ENCODE measurements at regions not wholly inside any gene's neighbourhood (a gene's known extent, or its start where the extent isn't known, plus 50 kb on each side); places are given as distances from the start of the nearest gene placed in this dataset.

- no peak for DNase-seq (ENCODE audit: low spot score)
Measured at GRCh38 chr18:27752944-27753343, 424.0 kb downstream of the CDH2 start.

- DNase-seq (ENCODE audit: low spot score), result no peak
Measured at GRCh38 chr18:27750923-27751322, 426.0 kb downstream of the CDH2 start.

GRCh38 chr18:27750014-27750413, 426.9 kb downstream of the CDH2 start:
- DNase-seq (ENCODE audit: low spot score), result no peak

- no peak for DNase-seq (ENCODE audit: low spot score)
Measured at GRCh38 chr18:27749194-27749593, 427.7 kb downstream of the CDH2 start.

GRCh38 chr18:27746241-27746640, 430.7 kb downstream of the CDH2 start:
- no peak for DNase-seq (ENCODE audit: low spot score)

- no peak for DNase-seq (ENCODE audit: low spot score)
Measured at GRCh38 chr18:27735117-27735516, 441.8 kb downstream of the CDH2 start.

- no peak for DNase-seq (ENCODE audit: low spot score)
Measured at GRCh38 chr18:27731211-27731610, 445.7 kb downstream of the CDH2 start.

GRCh38 chr18:27728659-27729058, 448.3 kb downstream of the CDH2 start:
- no peak for DNase-seq (ENCODE audit: low spot score)

- no peak for DNase-seq (ENCODE audit: low spot score)
Measured at GRCh38 chr18:27724362-27724761, 452.6 kb downstream of the CDH2 start.

GRCh38 chr18:27723168-27723567, 453.8 kb downstream of the CDH2 start:
- DNase-seq (ENCODE audit: low spot score), result no peak

GRCh38 chr18:27719680-27720079, 457.2 kb downstream of the CDH2 start:
- no peak for DNase-seq (ENCODE audit: low spot score)

GRCh38 chr18:27717816-27718215, 459.1 kb downstream of the CDH2 start:
- no peak for DNase-seq (ENCODE audit: low spot score)

GRCh38 chr18:27717250-27717649, 459.7 kb downstream of the CDH2 start:
- DNase-seq (ENCODE audit: low spot score), result no peak

- DNase-seq (ENCODE audit: low spot score), result no peak
Measured at GRCh38 chr18:27715751-27716150, 461.2 kb downstream of the CDH2 start.

- no peak for DNase-seq (ENCODE audit: low spot score)
Measured at GRCh38 chr18:27713738-27714095, 463.2 kb downstream of the CDH2 start.

GRCh38 chr18:27713037-27713737, 463.7 kb downstream of the CDH2 start:
- DNase-seq (ENCODE audit: low spot score), result no peak

- no peak for DNase-seq (ENCODE audit: low spot score)
Measured at GRCh38 chr18:27712066-27712465, 464.9 kb downstream of the CDH2 start.

GRCh38 chr18:27711382-27711781, 465.5 kb downstream of the CDH2 start:
- DNase-seq (ENCODE audit: low spot score), result no peak

GRCh38 chr18:27709344-27709743, 467.6 kb downstream of the CDH2 start:
- no peak for DNase-seq (ENCODE audit: low spot score)

- DNase-seq (ENCODE audit: low spot score), result no peak
Measured at GRCh38 chr18:27707201-27707600, 469.7 kb downstream of the CDH2 start.

- DNase-seq (ENCODE audit: low spot score), result no peak
Measured at GRCh38 chr18:27704736-27705361, 472.1 kb downstream of the CDH2 start.

GRCh38 chr18:27699137-27699536, 477.8 kb downstream of the CDH2 start:
- DNase-seq (ENCODE audit: low spot score), result no peak

GRCh38 chr18:27696148-27696547, 480.8 kb downstream of the CDH2 start:
- DNase-seq (ENCODE audit: low spot score), result no peak

GRCh38 chr18:27695503-27695902, 481.4 kb downstream of the CDH2 start:
- no peak for DNase-seq (ENCODE audit: low spot score)
